Ishikawa (cell line): ENCODE measurements at regions not wholly inside any gene's neighbourhood (a gene's known extent, or its start where the extent isn't known, plus 50 kb on each side); places are given as distances from the start of the nearest gene placed in this dataset.

Experiments
- CEBPB ChIP-seq: IDR thresholded peaks from 2 replicates; pipeline ENCODE4 v1.6.1; 2012
- CREB1 ChIP-seq: IDR thresholded peaks from 2 replicates; pipeline ENCODE4 v1.6.1; 2012; ENCODE audit warnings: low read depth
- EGR1 ChIP-seq: IDR thresholded peaks from 2 replicates; pipeline ENCODE4 v1.6.1; 2012
- EP300 ChIP-seq: IDR thresholded peaks from 2 replicates; pipeline ENCODE4 v1.6.1; 2012; ENCODE audit warnings: borderline replicate concordance
- FOXM1 ChIP-seq: IDR thresholded peaks from 2 replicates; pipeline ENCODE4 v1.6.1; 2012; ENCODE audit warnings: low read depth, borderline replicate concordance
- MAX ChIP-seq: IDR thresholded peaks from 2 replicates; pipeline ENCODE4 v1.6.1; 2012
- NFIC ChIP-seq: IDR thresholded peaks from 2 replicates; pipeline ENCODE4 v1.6.1; 2012
- RAD21 ChIP-seq: IDR thresholded peaks from 2 replicates; pipeline ENCODE4 v1.6.1; 2012; ENCODE audit warnings: low read depth
- REST ChIP-seq: IDR thresholded peaks from 2 replicates; pipeline ENCODE4 v1.6.1; 2012; ENCODE audit warnings: low read depth, mild to moderate bottlenecking
- TAF1 ChIP-seq: IDR thresholded peaks from 2 replicates; pipeline ENCODE4 v1.6.1; 2012; ENCODE audit warnings: low read depth, mild to moderate bottlenecking
- TCF12 ChIP-seq: IDR thresholded peaks from 2 replicates; pipeline ENCODE4 v1.6.1; 2012; ENCODE audit warnings: low read depth
- TEAD4 ChIP-seq: IDR thresholded peaks from 2 replicates; pipeline ENCODE4 v1.6.1; 2012
- USF1 ChIP-seq: IDR thresholded peaks from 2 replicates; pipeline ENCODE4 v1.6.1; 2012
- YY1 ChIP-seq: IDR thresholded peaks from 2 replicates; pipeline ENCODE4 v1.6.1; 2012; ENCODE audit warnings: low read depth
- ZBTB7A ChIP-seq: IDR thresholded peaks from 2 replicates; pipeline ENCODE4 v1.6.1; 2012; ENCODE audit warnings: low read depth

GRCh38 chr20:17810847-17811627, 111.3 kb downstream of the BANF2 start:
- TF ChIP-seq NFIC = no peak

DNA sequence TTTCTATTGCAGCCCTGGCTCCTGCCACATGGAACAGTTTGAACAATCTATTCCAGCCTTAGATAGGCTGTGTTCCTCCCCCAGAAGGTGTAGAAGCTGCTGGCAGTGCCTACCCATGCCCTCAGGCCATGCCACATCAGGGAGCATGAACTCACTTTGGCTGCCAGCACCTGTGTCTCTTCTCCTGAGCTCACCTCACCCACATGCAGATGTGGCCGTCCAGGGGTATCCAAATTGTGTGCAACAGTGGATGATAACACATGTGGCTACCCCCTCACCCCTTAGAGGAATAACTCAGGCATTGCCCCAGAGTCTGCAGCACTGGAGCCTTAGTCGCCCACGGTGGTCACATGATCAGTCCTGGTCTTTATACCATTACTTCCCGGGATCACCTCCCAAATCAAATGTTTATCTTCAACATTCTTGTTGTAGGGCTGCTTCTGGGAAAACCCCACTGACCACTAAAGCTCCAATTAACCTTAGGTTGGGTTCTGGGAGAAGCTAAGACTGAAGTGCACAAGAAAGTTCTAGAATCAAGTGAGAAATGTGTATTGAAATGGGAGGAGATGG, 110.4 kb downstream of the BANF2 start:
- TF ChIP-seq USF1 (peak; percentile 50; the same call in 1 of the 2 replicates), REST (no peak)

GRCh38 chr20:17809362-17810061, 109.7 kb downstream of the BANF2 start:
- TF ChIP-seq NFIC = no peak
- TF ChIP-seq TEAD4 = 0 out of 2 replicates have a peak, but pooled peaks have one; percentile 34
- TF ChIP-seq YY1 = no peak
- TF ChIP-seq TCF12 = no peak

DNA sequence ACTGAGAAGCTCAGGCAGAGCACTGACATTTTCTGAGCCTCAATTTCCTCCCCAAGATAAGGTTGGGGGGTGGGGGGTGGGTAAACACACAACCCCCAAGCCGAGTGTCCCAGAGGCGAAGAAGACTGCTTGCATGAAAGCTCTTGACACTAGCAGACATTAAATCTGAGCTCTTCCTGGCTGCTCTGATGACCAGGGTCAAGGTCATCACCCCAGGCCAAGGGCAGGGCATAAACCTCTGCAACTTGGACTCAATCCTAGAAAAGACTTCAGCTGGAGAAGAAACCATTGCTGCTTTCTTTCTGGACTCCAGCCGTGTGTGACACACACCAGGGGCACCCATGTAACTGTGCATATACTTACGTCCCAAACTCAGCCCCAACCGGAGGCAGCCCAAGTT, 109.0 kb downstream of the BANF2 start:
- TF ChIP-seq REST (no peak), MAX (no peak)

DNA sequence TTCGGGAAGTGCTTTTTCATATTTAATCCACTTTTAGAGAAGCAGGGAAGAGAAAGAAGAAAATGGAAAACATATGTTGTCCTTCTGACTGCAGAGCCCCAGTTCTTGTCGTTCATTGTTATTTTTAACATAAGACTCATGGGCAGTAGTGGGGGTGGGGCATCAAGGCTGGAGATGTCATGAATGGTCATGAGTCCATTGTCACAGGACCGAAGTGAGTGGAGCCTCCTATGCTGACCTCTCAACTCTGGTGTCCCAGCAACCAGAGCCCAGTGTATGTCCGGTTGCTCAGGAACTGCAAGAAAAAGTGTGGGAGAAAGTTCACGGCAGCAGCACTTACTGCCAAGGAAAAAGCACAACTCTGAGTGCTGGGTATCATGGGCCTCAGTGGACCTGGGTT, 108.6 kb downstream of the BANF2 start:
- no peak for TF ChIP-seq EP300
- TF ChIP-seq CREB1 = no peak
- TF ChIP-seq TAF1 = no peak
- TF ChIP-seq RAD21 = no peak
- TF ChIP-seq NFIC = no peak
- no peak for TF ChIP-seq CEBPB
- no peak for TF ChIP-seq FOXM1
- TF ChIP-seq ZBTB7A = no peak

DNA sequence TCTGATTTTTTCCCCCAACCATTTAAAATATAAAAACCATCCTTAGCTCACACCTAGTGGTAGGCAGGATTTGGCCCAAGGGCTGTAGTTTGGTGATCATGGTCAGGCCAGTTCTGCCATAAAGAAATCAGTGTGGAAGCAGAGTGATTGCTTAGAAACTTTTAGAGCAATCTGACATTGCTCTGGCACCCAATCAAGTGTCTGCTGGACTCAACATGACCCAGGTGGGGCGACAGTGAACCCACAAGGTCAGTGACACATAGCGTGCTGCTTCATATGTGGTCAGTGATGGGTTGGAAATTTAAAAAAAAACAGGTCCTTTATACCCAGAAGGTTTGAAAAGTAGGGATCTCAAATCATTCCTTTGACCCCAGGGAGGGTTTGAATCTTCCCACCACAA, 107.9 kb downstream of the BANF2 start:
- TF ChIP-seq TEAD4 (no peak), CEBPB (no peak), YY1 (no peak), USF1 (no peak), MAX (no peak), RAD21 (no peak), CREB1 (no peak), EGR1 (no peak), NFIC (no peak), TAF1 (no peak), ZBTB7A (no peak), REST (no peak), EP300 (no peak), TCF12 (no peak), FOXM1 (no peak)
